ENCODE measurements at regions not wholly inside any gene's neighbourhood (a gene's known extent, or its start where the extent isn't known, plus 50 kb on each side); places are given as distances from the start of the nearest gene placed in this dataset.

GRCh38 chr4:164508097-164508496 lies 245.8 kb upstream of the SMIM31 start:
- no peak for DNase-seq (ENCODE audit: low read depth)

GRCh38 chr4:164508771-164509170 lies 245.2 kb upstream of the SMIM31 start:
- no peak for DNase-seq (ENCODE audit: low read depth)

DNA sequence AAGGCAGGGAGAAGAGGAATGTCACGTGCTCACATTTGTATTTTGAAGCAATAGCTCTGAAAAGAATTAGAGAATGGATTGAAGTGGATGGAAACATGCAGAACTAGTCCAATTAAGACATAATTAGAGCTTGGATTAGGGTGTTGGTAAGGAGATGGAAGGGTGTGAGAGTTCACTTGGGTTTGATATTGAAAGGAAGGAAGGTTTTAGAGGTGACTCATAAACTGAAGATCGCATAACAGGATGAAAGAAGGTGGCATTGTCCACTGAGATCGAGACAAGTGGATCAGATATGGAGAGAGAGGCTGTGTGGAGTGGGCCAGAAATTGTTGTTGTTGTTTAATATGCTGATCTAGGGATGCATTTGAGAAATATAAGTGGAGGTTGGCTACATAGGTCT lies 244.0 kb upstream of the SMIM31 start:
- DNase-seq (ENCODE audit: low read depth) = no peak

GRCh38 chr4:164512124-164512523 lies 241.8 kb upstream of the SMIM31 start:
- DNase-seq (ENCODE audit: low read depth) = no peak

- no peak for DNase-seq (ENCODE audit: low read depth)
Measured at GRCh38 chr4:164514765-164515164, 239.2 kb upstream of the SMIM31 start.

DNA sequence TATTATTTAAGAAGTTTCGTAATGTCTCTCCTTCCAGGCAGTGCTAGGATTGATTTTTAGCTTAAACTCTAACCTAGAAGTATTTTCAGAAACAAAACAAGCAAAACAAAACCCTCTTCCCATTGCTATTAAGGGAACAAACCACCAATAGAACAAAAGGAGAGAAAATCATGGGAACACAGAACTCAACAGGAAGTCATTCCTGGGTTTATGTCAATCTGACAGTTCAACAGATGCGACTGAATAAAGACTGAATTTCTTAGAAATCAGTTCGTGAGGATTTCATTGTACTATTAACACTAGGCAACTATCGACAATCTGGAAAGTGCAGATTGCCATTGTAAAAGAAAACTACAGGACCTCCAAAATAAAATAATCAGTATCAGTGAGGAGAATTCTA lies 229.1 kb upstream of the SMIM31 start:
- DNase-seq (ENCODE audit: low read depth) = no peak

- no peak for DNase-seq (ENCODE audit: low read depth)
Measured at GRCh38 chr4:164526933-164527583, 226.9 kb upstream of the SMIM31 start.

- DNase-seq (ENCODE audit: low read depth) = no peak
Measured at GRCh38 chr4:164529058-164529457, 224.9 kb upstream of the SMIM31 start.

- no peak for DNase-seq (ENCODE audit: low read depth)
Measured at GRCh38 chr4:164529486-164529885, 224.4 kb upstream of the SMIM31 start.

GRCh38 chr4:164531336-164531735 lies 222.6 kb upstream of the SMIM31 start:
- DNase-seq (ENCODE audit: low read depth) = no peak

DNA sequence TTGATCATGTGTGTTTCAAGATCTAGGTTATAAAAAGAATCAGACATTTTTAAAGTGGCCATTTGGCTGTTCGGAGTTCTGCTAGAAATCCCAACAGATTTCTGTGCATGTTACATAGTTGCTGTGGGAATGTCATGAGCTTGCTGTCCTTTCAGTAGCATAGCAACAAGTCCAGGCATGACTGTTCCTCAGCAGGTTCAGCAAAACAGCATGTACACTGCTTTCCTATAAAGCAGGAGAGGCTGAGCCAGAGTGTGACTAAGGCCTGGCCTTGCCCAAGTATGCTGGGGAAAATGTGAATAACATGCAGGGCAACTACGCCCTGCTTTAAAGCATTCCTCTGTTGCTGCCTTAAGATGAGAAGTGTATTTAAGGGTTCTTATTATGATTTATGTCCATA lies 217.1 kb upstream of the SMIM31 start:
- DNase-seq (ENCODE audit: low read depth) = peak; percentile 2

GRCh38 chr4:164538097-164538496 lies 215.8 kb upstream of the SMIM31 start:
- no peak for DNase-seq (ENCODE audit: low read depth)

- no peak for DNase-seq (ENCODE audit: low read depth)
Measured at GRCh38 chr4:164540987-164541386, 212.9 kb upstream of the SMIM31 start.

GRCh38 chr4:164542431-164542830 lies 211.5 kb upstream of the SMIM31 start:
- no peak for DNase-seq (ENCODE audit: low read depth)

- no peak for DNase-seq (ENCODE audit: low read depth)
Measured at GRCh38 chr4:164550989-164551712, 202.8 kb upstream of the SMIM31 start.

DNA sequence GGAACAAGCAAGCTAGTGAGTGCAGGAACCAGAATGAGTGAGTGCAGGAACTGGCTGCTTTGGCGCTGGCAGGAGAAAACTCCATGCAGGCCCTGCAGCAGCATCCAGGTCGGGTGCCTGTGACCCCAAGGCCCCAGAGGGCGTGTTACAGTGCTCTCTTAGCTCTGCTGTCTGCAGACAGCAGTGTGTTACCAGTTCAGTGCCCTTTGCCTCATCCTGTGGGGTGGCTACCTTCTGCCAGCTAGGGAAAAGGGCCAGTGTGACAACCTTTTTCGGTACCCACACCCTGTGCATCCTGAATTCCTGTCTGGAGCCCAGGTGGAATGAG lies 202.3 kb upstream of the SMIM31 start:
- no peak for DNase-seq (ENCODE audit: low read depth)

DNA sequence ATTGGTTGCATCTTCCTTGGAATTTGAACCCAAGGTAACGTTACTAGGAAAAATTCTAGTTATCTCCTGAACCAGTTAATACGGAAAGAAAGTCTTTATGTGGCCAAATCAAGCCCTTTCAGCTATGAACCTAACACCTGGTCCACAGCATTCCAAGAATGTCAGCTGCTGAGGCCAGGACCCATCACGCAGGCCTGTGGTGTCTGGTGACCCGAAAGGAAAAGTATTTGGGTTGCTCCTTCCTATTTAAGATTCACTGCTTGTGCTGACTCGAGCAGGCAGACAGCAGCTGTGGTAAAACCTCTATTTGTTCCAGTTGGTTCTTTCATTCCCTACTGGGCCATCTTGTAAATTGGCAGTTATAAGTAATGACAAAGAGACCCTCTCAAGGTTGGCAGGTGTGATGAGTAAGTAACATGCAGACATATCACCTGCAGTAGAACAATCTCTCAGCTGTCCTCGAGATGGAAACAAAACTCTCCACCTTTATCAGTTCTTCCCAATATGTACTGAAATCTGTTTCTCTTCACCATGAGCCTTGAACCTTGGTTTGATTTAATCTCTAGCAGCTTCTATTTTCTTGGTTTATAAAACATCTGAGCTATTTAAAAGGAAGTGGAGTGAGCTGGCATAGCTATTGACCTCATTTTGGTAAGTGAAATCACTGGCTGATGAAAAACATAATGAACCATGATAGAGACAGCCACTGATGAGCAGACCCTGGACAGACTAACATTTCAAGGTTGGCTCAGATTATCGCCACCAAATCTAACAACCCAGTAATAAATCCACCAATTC lies 182.1 kb upstream of the SMIM31 start:
- DNase-seq (ENCODE audit: low read depth) = no peak

- DNase-seq (ENCODE audit: low read depth) = no peak
Measured at GRCh38 chr4:164572877-164573279, 181.1 kb upstream of the SMIM31 start.

DNA sequence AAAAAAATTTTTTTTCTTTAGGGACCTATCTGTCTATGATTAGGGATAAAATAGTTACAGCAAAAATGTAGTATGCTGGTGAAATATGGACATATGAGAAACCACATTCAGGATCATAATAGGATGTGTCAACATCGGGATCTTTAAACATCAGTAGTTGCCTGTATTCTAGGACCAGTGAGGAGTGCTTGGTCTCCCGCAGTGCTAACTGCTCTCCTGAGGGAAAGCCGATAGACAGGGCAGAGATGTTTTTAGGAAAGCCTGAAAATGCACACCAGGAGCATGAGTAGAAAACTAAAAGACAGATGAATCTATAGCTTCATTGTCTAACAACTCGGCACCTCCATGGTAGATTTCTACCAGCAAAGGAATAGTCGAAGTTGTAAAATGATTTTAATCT lies 178.1 kb upstream of the SMIM31 start:
- no peak for DNase-seq (ENCODE audit: low read depth)

GRCh38 chr4:164579270-164579942 lies 174.5 kb upstream of the SMIM31 start:
- no peak for DNase-seq (ENCODE audit: low read depth)

- no peak for DNase-seq (ENCODE audit: low read depth)
Measured at GRCh38 chr4:164591666-164592065, 162.3 kb upstream of the SMIM31 start.

DNA sequence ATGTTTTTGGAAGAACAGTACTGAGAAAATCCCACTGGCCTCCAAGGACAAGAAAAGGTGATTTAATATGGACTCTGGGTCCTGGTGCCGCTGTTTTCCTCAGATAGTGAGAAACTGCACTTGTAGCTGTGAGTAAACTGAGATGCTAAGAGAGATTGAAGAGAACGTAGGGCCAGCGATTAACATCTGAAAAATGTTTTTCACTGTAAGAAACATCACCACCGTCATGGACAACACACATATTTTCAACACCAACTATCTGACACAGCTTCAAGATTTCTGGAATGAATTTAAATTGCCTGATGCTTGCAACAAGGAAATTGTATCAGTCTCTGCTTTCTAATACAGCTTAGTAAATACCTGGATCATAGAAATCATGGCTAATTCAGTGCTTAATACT lies 158.2 kb upstream of the SMIM31 start:
- no peak for DNase-seq (ENCODE audit: low read depth)
